NT2/D1 (cell line): ENCODE measurements at regions not wholly inside any gene's neighbourhood (a gene's known extent, or its start where the extent isn't known, plus 50 kb on each side); places are given as distances from the start of the nearest gene placed in this dataset.

Experiments
- YY1 ChIP-seq: IDR thresholded peaks from 2 replicates; pipeline ENCODE4 v1.6.1; 2011; ENCODE audit not compliant: insufficient read length, insufficient read depth
- ZNF274 ChIP-seq: IDR thresholded peaks from 2 replicates; pipeline ENCODE4 v1.6.1; 2011; ENCODE audit warnings: mild to moderate bottlenecking, low read depth, low read length

- TF ChIP-seq YY1 (no peak), ZNF274 (no peak)
These were observed 146.1 kb downstream of the AQP9 start for GRCh38 chr15:58284293-58284692.
